ENCODE measurements at regions not wholly inside any gene's neighbourhood (a gene's known extent, or its start where the extent isn't known, plus 50 kb on each side); places are given as distances from the start of the nearest gene placed in this dataset.

- DNase-seq (ENCODE audit: low spot score in 2 of 2), result no peak
- Histone ChIP-seq H3K9me3 (no peaks in the 10 kb centered on the region), H3K4me1 (no peaks in the 10 kb centered on the region), H3K27ac (no peak overlapping the region), H3K4me3 (no peak overlapping the region), H3K36me3 (no peaks in the 10 kb centered on the region), H3K27me3 (no peaks in the 10 kb centered on the region)
- TF ChIP-seq POLR2A (IDR thresholded peaks at IDR 0.05) (no peak), POLR2AphosphoS5 (IDR thresholded peaks at IDR 0.05) (no peak)
- TF ChIP-seq, protein P1, sequence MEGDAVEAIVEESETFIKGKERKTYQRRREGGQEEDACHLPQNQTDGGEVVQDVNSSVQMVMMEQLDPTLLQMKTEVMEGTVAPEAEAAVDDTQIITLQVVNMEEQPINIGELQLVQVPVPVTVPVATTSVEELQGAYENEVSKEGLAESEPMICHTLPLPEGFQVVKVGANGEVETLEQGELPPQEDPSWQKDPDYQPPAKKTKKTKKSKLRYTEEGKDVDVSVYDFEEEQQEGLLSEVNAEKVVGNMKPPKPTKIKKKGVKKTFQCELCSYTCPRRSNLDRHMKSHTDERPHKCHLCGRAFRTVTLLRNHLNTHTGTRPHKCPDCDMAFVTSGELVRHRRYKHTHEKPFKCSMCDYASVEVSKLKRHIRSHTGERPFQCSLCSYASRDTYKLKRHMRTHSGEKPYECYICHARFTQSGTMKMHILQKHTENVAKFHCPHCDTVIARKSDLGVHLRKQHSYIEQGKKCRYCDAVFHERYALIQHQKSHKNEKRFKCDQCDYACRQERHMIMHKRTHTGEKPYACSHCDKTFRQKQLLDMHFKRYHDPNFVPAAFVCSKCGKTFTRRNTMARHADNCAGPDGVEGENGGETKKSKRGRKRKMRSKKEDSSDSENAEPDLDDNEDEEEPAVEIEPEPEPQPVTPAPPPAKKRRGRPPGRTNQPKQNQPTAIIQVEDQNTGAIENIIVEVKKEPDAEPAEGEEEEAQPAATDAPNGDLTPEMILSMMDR (IDR thresholded peaks at IDR 0.05), result no peak
- intact Hi-C loops (cut with DNase I; ENCODE audit: low total_unique reads), result no loop called here
Measured at GRCh38 chr5:120792477-120792876, 328.4 kb downstream of the PRR16 start.

DNA sequence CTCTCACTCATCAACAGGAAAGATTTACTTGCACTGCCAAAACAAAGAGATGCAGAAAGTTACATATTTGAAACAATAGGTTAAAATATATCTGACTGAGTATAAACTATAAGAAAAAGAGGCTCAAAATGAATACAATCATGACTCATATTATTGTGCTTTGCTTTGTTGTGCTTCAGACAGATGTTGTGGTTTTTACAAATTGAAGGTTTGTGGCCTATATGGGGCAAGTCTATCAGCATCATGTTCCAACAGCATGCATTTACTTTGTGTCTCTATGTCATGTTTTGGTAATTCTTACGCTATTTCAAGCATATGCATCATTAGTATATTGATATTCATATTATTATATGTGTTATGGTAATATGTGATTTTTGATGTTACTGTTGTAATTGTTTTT is 330.0 kb downstream of the PRR16 start:
- DNase-seq (ENCODE audit: low spot score in 2 of 2), result no peak
- H3K27me3 ChIP-seq, result no peaks in the 10 kb centered on the region
- no peak overlapping the region for H3K27ac ChIP-seq
- no peaks in the 10 kb centered on the region for H3K36me3 ChIP-seq
- H3K4me3 ChIP-seq, result no peak overlapping the region
- intact Hi-C loops (cut with DNase I; ENCODE audit: low total_unique reads), result no loop called here
- no peaks in the 10 kb centered on the region for H3K9me3 ChIP-seq
- H3K4me1 ChIP-seq, result no peaks in the 10 kb centered on the region
- TF ChIP-seq POLR2AphosphoS5 (IDR thresholded peaks at IDR 0.05) (no peak), POLR2A (IDR thresholded peaks at IDR 0.05) (no peak)
- TF ChIP-seq, protein P1 (IDR thresholded peaks at IDR 0.05), result no peak

- Histone ChIP-seq H3K27me3 (no peaks in the 10 kb centered on the region), H3K36me3 (no peaks in the 10 kb centered on the region), H3K4me1 (no peaks in the 10 kb centered on the region), H3K27ac (no peak overlapping the region), H3K9me3 (no peaks in the 10 kb centered on the region), H3K4me3 (no peak overlapping the region)
- no peak for TF ChIP-seq POLR2A (IDR thresholded peaks at IDR 0.05)
- no peak for TF ChIP-seq POLR2AphosphoS5 (IDR thresholded peaks at IDR 0.05)
- TF ChIP-seq, protein P1 (IDR thresholded peaks at IDR 0.05), result no peak
- intact Hi-C loops (cut with DNase I; ENCODE audit: low total_unique reads), result no loop called here
- DNase-seq (ENCODE audit: low spot score in 2 of 2), result no peak
Measured at GRCh38 chr5:120803282-120803681, 339.2 kb downstream of the PRR16 start.

DNA sequence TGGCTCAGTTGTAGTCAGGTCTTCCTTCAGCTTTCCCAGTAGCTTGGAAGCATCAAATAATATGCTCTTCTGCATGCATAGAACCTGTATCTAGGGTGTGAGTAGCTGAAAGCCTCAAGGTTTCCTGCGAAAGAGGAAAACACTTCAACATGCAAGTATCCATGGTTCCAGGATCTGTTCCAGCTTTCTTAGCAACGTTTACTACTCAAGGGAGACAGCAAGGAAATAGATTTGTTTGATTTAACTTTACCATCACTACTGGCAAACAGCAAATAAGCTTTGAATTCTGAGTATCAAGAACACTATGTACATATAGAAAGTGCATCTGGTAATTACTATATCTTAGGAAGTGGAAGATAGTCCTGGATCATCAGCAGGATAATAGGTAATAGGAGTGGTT is 341.0 kb downstream of the PRR16 start:
- intact Hi-C loops (cut with DNase I; ENCODE audit: low total_unique reads), result no loop called here
- H3K4me3 ChIP-seq, result no peak overlapping the region
- TF ChIP-seq POLR2A (IDR thresholded peaks at IDR 0.05), result no peak
- TF ChIP-seq, protein P1 (IDR thresholded peaks at IDR 0.05), result no peak
- TF ChIP-seq POLR2AphosphoS5 (IDR thresholded peaks at IDR 0.05), result no peak
- no peaks in the 10 kb centered on the region for H3K36me3 ChIP-seq
- DNase-seq (ENCODE audit: low spot score in 2 of 2), result no peak
- H3K27ac ChIP-seq, result no peak overlapping the region
- H3K27me3 ChIP-seq, result no peaks in the 10 kb centered on the region
- no peaks in the 10 kb centered on the region for H3K9me3 ChIP-seq
- no peaks in the 10 kb centered on the region for H3K4me1 ChIP-seq

GRCh38 chr5:120806202-120806601 is 342.1 kb downstream of the PRR16 start:
- H3K27ac ChIP-seq, result no peak overlapping the region
- no peak for DNase-seq (ENCODE audit: low spot score in 2 of 2)
- H3K4me1 ChIP-seq, result no peaks in the 10 kb centered on the region
- H3K9me3 ChIP-seq, result no peaks in the 10 kb centered on the region
- no peak overlapping the region for H3K4me3 ChIP-seq
- no peaks in the 10 kb centered on the region for H3K36me3 ChIP-seq
- intact Hi-C loops (cut with DNase I; ENCODE audit: low total_unique reads), result no loop called here
- TF ChIP-seq, protein P1 (IDR thresholded peaks at IDR 0.05), result no peak
- TF ChIP-seq POLR2AphosphoS5 (IDR thresholded peaks at IDR 0.05) (no peak), POLR2A (IDR thresholded peaks at IDR 0.05) (no peak)
- no peaks in the 10 kb centered on the region for H3K27me3 ChIP-seq
